Liver (tissue), 8 donors: ENCODE measurements at regions not wholly inside any gene's neighbourhood (a gene's known extent, or its start where the extent isn't known, plus 50 kb on each side); places are given as distances from the start of the nearest gene placed in this dataset.

Experiments used
- DNase-seq: peaks from one replicate; pipeline ENCODE4 v3.0.0-alpha.2; 2017; ENCODE audit warnings: low spot score
- H3K27ac ChIP-seq, 2 donors: one replicate each; pipeline ENCODE4 v1.7.0; 2013; ENCODE audit warnings: inconsistent platforms in 2 of 2, low read length in 2 of 2, control low read depth in 1 of 2, low read depth in 1 of 2, mild to moderate bottlenecking in 1 of 2
- H3K27me3 ChIP-seq, 4 donors: one replicate each; pipeline versions ENCODE4 v1.6.1 to v1.7.0; 2013; ENCODE audit warnings: low read length in 3 of 4, inconsistent platforms in 1 of 4, mild to moderate bottlenecking in 1 of 4, moderate library complexity in 1 of 4; ENCODE audit not compliant: control insufficient read depth in 4 of 4, insufficient read depth in 4 of 4
- H3K36me3 ChIP-seq, 4 donors: one replicate each; pipeline versions ENCODE4 v1.6.1 to v1.7.0; 2013; ENCODE audit warnings: low read length in 3 of 4, mild to moderate bottlenecking in 3 of 4, low read depth in 1 of 4, moderate library complexity in 1 of 4; ENCODE audit not compliant: control insufficient read depth in 4 of 4, insufficient read depth in 3 of 4
- H3K4me1 ChIP-seq, 4 donors: one replicate each; pipeline versions ENCODE4 v1.6.1 to v1.7.0; 2013; ENCODE audit warnings: low read length in 3 of 4, mild to moderate bottlenecking in 3 of 4, moderate library complexity in 1 of 4; ENCODE audit not compliant: control insufficient read depth in 4 of 4, insufficient read depth in 4 of 4
- H3K4me3 ChIP-seq, 3 donors: one replicate each; pipeline versions ENCODE4 v1.6.1 to v1.7.0; 2013; ENCODE audit warnings: low read length in 3 of 3, control low read depth in 1 of 3, low read depth in 1 of 3, mild to moderate bottlenecking in 1 of 3
- H3K9ac ChIP-seq, 2 donors: one replicate each; pipeline ENCODE4 v1.7.0; 2013; ENCODE audit warnings: low read length in 2 of 2, mild to moderate bottlenecking in 2 of 2, moderate library complexity in 2 of 2, control low read depth in 1 of 2, low read depth in 1 of 2
- H3K9me3 ChIP-seq, 4 donors: one replicate each; pipeline versions ENCODE4 v1.6.1 to v1.7.0; 2013; ENCODE audit warnings: low read length in 3 of 4; ENCODE audit not compliant: control insufficient read depth in 4 of 4
- FOXA1 ChIP-seq: IDR thresholded peaks from 2 replicates; pipeline ENCODE4 v1.6.1; 2016; ENCODE audit warnings: antibody characterized with exemption
- FOXA2 ChIP-seq: IDR thresholded peaks from 2 replicates; pipeline ENCODE4 v1.6.1; 2016; ENCODE audit warnings: antibody characterized with exemption
- GABPA ChIP-seq, 2 donors: IDR thresholded peaks in 1 of 2; conservative IDR thresholded peaks in 1 of 2; 2 replicates each; pipeline ENCODE4 v1.6.1; 2016; ENCODE audit warnings: antibody characterized with exemption in 2 of 2, mild to moderate bottlenecking in 1 of 2, moderate library complexity in 1 of 2
- HNF4A ChIP-seq, 2 donors: conservative IDR thresholded peaks; 2 replicates each; pipeline ENCODE4 v1.6.1; 2016; ENCODE audit warnings: antibody characterized with exemption in 2 of 2, mild to moderate bottlenecking in 2 of 2
- HNF4G ChIP-seq: IDR thresholded peaks from 2 replicates; pipeline ENCODE4 v1.6.1; 2016; ENCODE audit warnings: antibody characterized with exemption
- JUND ChIP-seq, 2 donors: IDR thresholded peaks; 2 replicates each; pipeline ENCODE4 v1.6.1; 2016; ENCODE audit warnings: antibody characterized with exemption in 2 of 2
- NR2F2 ChIP-seq: IDR thresholded peaks from 2 replicates; pipeline ENCODE4 v1.6.1; 2016; ENCODE audit warnings: antibody characterized with exemption
- RAD21 ChIP-seq, 2 donors: IDR thresholded peaks; 2 replicates each; pipeline ENCODE4 v1.6.1; 2016; ENCODE audit warnings: antibody characterized with exemption in 2 of 2, mild to moderate bottlenecking in 2 of 2
- RXRA ChIP-seq, 2 donors: IDR thresholded peaks; 2 replicates each; pipeline ENCODE4 v1.6.1; 2017 to 2018; ENCODE audit warnings: antibody characterized with exemption in 2 of 2, mild to moderate bottlenecking in 1 of 2
- SP1 ChIP-seq: IDR thresholded peaks from 2 replicates; pipeline ENCODE4 v1.6.1; 2018; ENCODE audit warnings: antibody characterized with exemption, mild to moderate bottlenecking
- TAF1 ChIP-seq: conservative IDR thresholded peaks from 2 replicates; pipeline ENCODE4 v1.6.1; 2016; ENCODE audit warnings: antibody characterized with exemption, mild to moderate bottlenecking
- YY1 ChIP-seq: IDR thresholded peaks from 2 replicates; pipeline ENCODE4 v1.6.1; 2016; ENCODE audit warnings: antibody characterized with exemption, mild to moderate bottlenecking
- WGBS: extraction: QIAGEN DNeasy Blood & Tissue Kit; methylation state at CpG from one replicate; pipeline ENCODE4 v1.1.7; 2013; 5-methylcytosine and 5-hydroxymethylcytosine counted together
- TF ChIP-seq, protein P1 (sequence below): IDR thresholded peaks from 2 replicates; pipeline ENCODE4 v1.6.1; 2016; ENCODE audit warnings: antibody characterized with exemption
- TF ChIP-seq, protein P2 (sequence below): IDR thresholded peaks from 2 replicates; pipeline ENCODE4 v1.6.1; 2016; ENCODE audit warnings: antibody characterized with exemption
- TF ChIP-seq, protein P3 (sequence below): fragments of 150-350 bp; IDR thresholded peaks from 2 replicates; pipeline ENCODE4 v1.5.1; 2017; ENCODE audit warnings: improper control_type of control experiment, low read depth, low read length; ENCODE audit not compliant: missing input control
- TF ChIP-seq, protein P4 (sequence below): IDR thresholded peaks from 2 replicates; pipeline ENCODE4 v1.6.1; 2016; ENCODE audit warnings: antibody characterized with exemption
- TF ChIP-seq, protein P5 (sequence below): IDR thresholded peaks from 2 replicates; pipeline ENCODE4 v1.6.1; 2016; ENCODE audit warnings: antibody characterized with exemption, mild to moderate bottlenecking
- donor health status: healthy.
- donor health status: healthy.
- donor health status: healthy.
- donor health status: healthy.
- donor health status: healthy.

DNA sequence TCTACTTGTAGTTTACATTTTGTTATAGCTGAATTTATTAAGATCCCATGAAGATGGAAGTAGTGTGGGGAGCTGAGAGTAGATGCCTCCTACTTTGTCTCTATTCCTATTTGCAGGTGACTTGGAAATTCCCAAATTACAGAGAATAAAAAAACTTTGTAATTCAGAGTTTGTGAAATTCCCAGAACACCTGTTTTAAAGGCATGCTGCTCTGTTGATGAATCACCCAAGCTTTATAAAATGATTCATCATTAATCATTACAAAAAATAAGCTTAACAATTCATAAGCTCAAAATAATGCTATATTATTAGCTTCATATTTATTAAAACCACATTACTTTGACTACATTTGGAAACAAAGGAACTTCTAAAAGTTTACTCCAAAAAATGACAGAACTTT is 856.3 kb downstream of the RPA4 start:
- TF ChIP-seq, protein P1, sequence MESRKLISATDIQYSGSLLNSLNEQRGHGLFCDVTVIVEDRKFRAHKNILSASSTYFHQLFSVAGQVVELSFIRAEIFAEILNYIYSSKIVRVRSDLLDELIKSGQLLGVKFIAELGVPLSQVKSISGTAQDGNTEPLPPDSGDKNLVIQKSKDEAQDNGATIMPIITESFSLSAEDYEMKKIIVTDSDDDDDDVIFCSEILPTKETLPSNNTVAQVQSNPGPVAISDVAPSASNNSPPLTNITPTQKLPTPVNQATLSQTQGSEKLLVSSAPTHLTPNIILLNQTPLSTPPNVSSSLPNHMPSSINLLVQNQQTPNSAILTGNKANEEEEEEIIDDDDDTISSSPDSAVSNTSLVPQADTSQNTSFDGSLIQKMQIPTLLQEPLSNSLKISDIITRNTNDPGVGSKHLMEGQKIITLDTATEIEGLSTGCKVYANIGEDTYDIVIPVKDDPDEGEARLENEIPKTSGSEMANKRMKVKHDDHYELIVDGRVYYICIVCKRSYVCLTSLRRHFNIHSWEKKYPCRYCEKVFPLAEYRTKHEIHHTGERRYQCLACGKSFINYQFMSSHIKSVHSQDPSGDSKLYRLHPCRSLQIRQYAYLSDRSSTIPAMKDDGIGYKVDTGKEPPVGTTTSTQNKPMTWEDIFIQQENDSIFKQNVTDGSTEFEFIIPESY, result no peak
- TF ChIP-seq NR2F2 (no peak), FOXA1 (no peak), YY1 (no peak)
- TF ChIP-seq, protein P2, sequence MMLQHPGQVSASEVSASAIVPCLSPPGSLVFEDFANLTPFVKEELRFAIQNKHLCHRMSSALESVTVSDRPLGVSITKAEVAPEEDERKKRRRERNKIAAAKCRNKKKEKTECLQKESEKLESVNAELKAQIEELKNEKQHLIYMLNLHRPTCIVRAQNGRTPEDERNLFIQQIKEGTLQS, result no peak
- no peaks in the 10 kb centered on the region for H3K27me3 ChIP-seq
- H3K36me3 ChIP-seq, result no peaks in the 10 kb centered on the region
- no peak for DNase-seq
- no peak overlapping the region for H3K9ac ChIP-seq
- H3K4me1 ChIP-seq, result no peaks in the 10 kb centered on the region
- H3K4me3 ChIP-seq, result no peak overlapping the region
- H3K27ac ChIP-seq, result no peak overlapping the region
- H3K9me3 ChIP-seq, result no peaks in the 10 kb centered on the region

DNA sequence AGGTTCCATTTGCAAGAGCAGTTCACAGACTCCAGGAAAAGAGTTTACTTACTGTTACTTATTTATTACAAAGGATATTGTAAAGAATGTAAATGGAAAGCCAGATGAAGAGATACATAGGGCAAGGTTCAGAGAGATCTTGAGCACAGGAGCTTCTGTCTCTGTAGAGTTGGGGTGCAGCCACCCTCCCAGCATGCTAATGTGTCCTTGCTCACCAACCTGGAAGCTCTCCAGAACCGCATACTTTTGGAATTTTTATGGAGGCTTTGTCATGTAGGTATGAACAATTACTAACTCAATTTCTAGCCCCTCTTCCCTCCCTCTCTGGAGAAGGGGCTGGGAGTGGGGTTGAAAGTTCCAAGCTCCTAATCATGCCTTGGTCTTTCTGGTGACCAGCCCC is 857.2 kb downstream of the RPA4 start:
- no peak for DNase-seq
- no peak overlapping the region for H3K9ac ChIP-seq
- H3K9me3 ChIP-seq, result no peaks in the 10 kb centered on the region
- no peaks in the 10 kb centered on the region for H3K4me1 ChIP-seq
- no peaks in the 10 kb centered on the region for H3K36me3 ChIP-seq
- no peaks in the 10 kb centered on the region for H3K27me3 ChIP-seq
- 68% methylated on average over 1 of the region's 1 CpG for WGBS
- H3K27ac ChIP-seq, result no peak overlapping the region
- H3K4me3 ChIP-seq, result no peak overlapping the region
- TF ChIP-seq, protein P2, result no peak
- TF ChIP-seq GABPA (IDR thresholded peaks at IDR 0.05 in 1 of 2, conservative IDR thresholded peaks at IDR 0.05 in 1 of 2), result no peak
- TF ChIP-seq RAD21 (IDR thresholded peaks at IDR 0.05), result no peak
- TF ChIP-seq TAF1, result no peak
- TF ChIP-seq, protein P3, sequence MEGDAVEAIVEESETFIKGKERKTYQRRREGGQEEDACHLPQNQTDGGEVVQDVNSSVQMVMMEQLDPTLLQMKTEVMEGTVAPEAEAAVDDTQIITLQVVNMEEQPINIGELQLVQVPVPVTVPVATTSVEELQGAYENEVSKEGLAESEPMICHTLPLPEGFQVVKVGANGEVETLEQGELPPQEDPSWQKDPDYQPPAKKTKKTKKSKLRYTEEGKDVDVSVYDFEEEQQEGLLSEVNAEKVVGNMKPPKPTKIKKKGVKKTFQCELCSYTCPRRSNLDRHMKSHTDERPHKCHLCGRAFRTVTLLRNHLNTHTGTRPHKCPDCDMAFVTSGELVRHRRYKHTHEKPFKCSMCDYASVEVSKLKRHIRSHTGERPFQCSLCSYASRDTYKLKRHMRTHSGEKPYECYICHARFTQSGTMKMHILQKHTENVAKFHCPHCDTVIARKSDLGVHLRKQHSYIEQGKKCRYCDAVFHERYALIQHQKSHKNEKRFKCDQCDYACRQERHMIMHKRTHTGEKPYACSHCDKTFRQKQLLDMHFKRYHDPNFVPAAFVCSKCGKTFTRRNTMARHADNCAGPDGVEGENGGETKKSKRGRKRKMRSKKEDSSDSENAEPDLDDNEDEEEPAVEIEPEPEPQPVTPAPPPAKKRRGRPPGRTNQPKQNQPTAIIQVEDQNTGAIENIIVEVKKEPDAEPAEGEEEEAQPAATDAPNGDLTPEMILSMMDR, result no peak
- TF ChIP-seq HNF4A (conservative IDR thresholded peaks at IDR 0.05), result no peak
- TF ChIP-seq SP1, result no peak
- TF ChIP-seq, protein P4, sequence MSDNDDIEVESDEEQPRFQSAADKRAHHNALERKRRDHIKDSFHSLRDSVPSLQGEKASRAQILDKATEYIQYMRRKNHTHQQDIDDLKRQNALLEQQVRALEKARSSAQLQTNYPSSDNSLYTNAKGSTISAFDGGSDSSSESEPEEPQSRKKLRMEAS, result no peak
- no peak for TF ChIP-seq RXRA (IDR thresholded peaks at IDR 0.05)
- TF ChIP-seq, protein P5, sequence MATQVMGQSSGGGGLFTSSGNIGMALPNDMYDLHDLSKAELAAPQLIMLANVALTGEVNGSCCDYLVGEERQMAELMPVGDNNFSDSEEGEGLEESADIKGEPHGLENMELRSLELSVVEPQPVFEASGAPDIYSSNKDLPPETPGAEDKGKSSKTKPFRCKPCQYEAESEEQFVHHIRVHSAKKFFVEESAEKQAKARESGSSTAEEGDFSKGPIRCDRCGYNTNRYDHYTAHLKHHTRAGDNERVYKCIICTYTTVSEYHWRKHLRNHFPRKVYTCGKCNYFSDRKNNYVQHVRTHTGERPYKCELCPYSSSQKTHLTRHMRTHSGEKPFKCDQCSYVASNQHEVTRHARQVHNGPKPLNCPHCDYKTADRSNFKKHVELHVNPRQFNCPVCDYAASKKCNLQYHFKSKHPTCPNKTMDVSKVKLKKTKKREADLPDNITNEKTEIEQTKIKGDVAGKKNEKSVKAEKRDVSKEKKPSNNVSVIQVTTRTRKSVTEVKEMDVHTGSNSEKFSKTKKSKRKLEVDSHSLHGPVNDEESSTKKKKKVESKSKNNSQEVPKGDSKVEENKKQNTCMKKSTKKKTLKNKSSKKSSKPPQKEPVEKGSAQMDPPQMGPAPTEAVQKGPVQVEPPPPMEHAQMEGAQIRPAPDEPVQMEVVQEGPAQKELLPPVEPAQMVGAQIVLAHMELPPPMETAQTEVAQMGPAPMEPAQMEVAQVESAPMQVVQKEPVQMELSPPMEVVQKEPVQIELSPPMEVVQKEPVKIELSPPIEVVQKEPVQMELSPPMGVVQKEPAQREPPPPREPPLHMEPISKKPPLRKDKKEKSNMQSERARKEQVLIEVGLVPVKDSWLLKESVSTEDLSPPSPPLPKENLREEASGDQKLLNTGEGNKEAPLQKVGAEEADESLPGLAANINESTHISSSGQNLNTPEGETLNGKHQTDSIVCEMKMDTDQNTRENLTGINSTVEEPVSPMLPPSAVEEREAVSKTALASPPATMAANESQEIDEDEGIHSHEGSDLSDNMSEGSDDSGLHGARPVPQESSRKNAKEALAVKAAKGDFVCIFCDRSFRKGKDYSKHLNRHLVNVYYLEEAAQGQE, result no peak
- no peak for TF ChIP-seq NR2F2
- TF ChIP-seq, protein P1, result no peak
- no peak for TF ChIP-seq HNF4G
- TF ChIP-seq YY1, result no peak
- TF ChIP-seq FOXA2, result no peak
- no peak for TF ChIP-seq JUND (IDR thresholded peaks at IDR 0.05)
